HEK293 (cell line): ENCODE measurements at regions not wholly inside any gene's neighbourhood (a gene's known extent, or its start where the extent isn't known, plus 50 kb on each side); places are given as distances from the start of the nearest gene placed in this dataset.

Source experiments
- CTCF ChIA-PET: fragments of 350-600 bp; formaldehyde crosslinking; extraction: SDS; loops from one replicate; lab custom pipeline; 2021; ENCODE audit warnings: antibody characterized with exemption; lab: Yijun Ruan, JAX
- POLR2A ChIA-PET: fragments of 300-600 bp; formaldehyde crosslinking; extraction: SDS; loops from one replicate; lab custom pipeline; 2020; ENCODE audit warnings: antibody characterized with exemption, inconsistent platforms; lab: Yijun Ruan, JAX
- H3K27ac ChIP-seq: fragments of 200-500 bp; sonication (Bioruptor generic); 2 replicates; pipeline ENCODE4 v1.5.1; 2014; ENCODE audit warnings: low read depth, low read length, control low read depth, inconsistent platforms; ENCODE audit errors: extremely low read depth
- H3K36me3 ChIP-seq, 2 experiments: fragments of 200-500 bp in 1 of 2; sonication (Bioruptor generic) in 1 of 2; 1 replicate in 1 of 2; 2 replicates in 1 of 2; pipeline ENCODE4 v1.5.1; 2014 to 2017; ENCODE audit warnings: inconsistent platforms in 2 of 2, low read length in 2 of 2; ENCODE audit not compliant: control insufficient read depth in 2 of 2, insufficient read depth in 1 of 2
- H3K4me1 ChIP-seq: fragments of 200-500 bp; sonication (Bioruptor generic); 2 replicates; pipeline ENCODE4 v1.5.1; 2014; ENCODE audit warnings: mild to moderate bottlenecking, low read length, inconsistent platforms; ENCODE audit not compliant: control insufficient read depth, insufficient read depth
- H3K4me3 ChIP-seq: 2 replicates; pipeline ENCODE4 v1.5.1; 2011; ENCODE audit warnings: low read depth, mild to moderate bottlenecking, control low read depth, low read length, moderate library complexity
- H3K9me3 ChIP-seq: fragments of 200-500 bp; sonication (Bioruptor generic); 2 replicates; pipeline ENCODE4 v1.5.1; 2014; ENCODE audit warnings: low read depth, low read length, inconsistent platforms; ENCODE audit not compliant: control insufficient read depth, insufficient read depth
- KLF8 ChIP-seq: fragments of 450-650 bp; formaldehyde crosslinking; IDR thresholded peaks from 2 replicates; pipeline ENCODE4 v1.5.1; 2016; ENCODE audit warnings: missing biosample characterization, missing genetic modification characterization
- MYNN ChIP-seq: fragments of 450-650 bp; formaldehyde crosslinking; IDR thresholded peaks from 2 replicates; pipeline ENCODE4 v1.5.1; 2016; ENCODE audit warnings: missing biosample characterization, missing genetic modification characterization, borderline replicate concordance
- SCRT2 ChIP-seq: fragments of 450-650 bp; formaldehyde crosslinking; IDR thresholded peaks from 2 replicates; pipeline ENCODE4 v1.5.1; 2016; ENCODE audit warnings: missing biosample characterization, missing genetic modification characterization
- SETDB1 ChIP-seq: IDR thresholded peaks from one replicate; pipeline ENCODE4 v1.6.1; 2017; ENCODE audit warnings: mild to moderate bottlenecking, low read length, moderate library complexity, mixed read lengths; ENCODE audit not compliant: insufficient read length
- ZFP41 ChIP-seq: fragments of 450-650 bp; formaldehyde crosslinking; IDR thresholded peaks from 2 replicates; pipeline ENCODE4 v1.5.1; 2016; ENCODE audit warnings: missing biosample characterization, missing genetic modification characterization, borderline replicate concordance
- ZFP69B ChIP-seq: fragments of 450-650 bp; formaldehyde crosslinking; IDR thresholded peaks from 2 replicates; pipeline ENCODE4 v1.5.1; 2016; ENCODE audit warnings: missing biosample characterization, missing genetic modification characterization
- ZNF10 ChIP-seq: fragments of 450-650 bp; formaldehyde crosslinking; IDR thresholded peaks from 2 replicates; pipeline ENCODE4 v1.5.1; 2017; ENCODE audit warnings: missing biosample characterization, missing genetic modification characterization
- ZNF140 ChIP-seq: fragments of 450-650 bp; formaldehyde crosslinking; IDR thresholded peaks from 2 replicates; pipeline ENCODE4 v1.5.1; 2016; ENCODE audit warnings: missing biosample characterization, missing genetic modification characterization
- ZNF23 ChIP-seq: fragments of 450-650 bp; formaldehyde crosslinking; IDR thresholded peaks from 2 replicates; pipeline ENCODE4 v1.5.1; 2016; ENCODE audit warnings: missing biosample characterization, missing genetic modification characterization, borderline replicate concordance
- ZNF239 ChIP-seq: fragments of 450-650 bp; formaldehyde crosslinking; IDR thresholded peaks from 2 replicates; pipeline ENCODE4 v1.5.1; 2016; ENCODE audit warnings: missing biosample characterization, missing genetic modification characterization
- ZNF510 ChIP-seq: fragments of 450-650 bp; formaldehyde crosslinking; IDR thresholded peaks from 2 replicates; pipeline ENCODE4 v1.5.1; 2018; ENCODE audit warnings: mild to moderate bottlenecking, missing genetic modification characterization, missing biosample characterization; ENCODE audit not compliant: insufficient replicate concordance
- ZNF664 ChIP-seq: fragments of 450-650 bp; formaldehyde crosslinking; IDR thresholded peaks from 2 replicates; pipeline ENCODE4 v1.5.1; 2016; ENCODE audit warnings: missing biosample characterization, missing genetic modification characterization
- ZNF707 ChIP-seq: fragments of 450-650 bp; formaldehyde crosslinking; IDR thresholded peaks from 2 replicates; pipeline ENCODE4 v1.5.1; 2016; ENCODE audit warnings: missing biosample characterization, missing genetic modification characterization
- TF ChIP-seq, protein P1 (sequence below): fragments of 450-650 bp; formaldehyde crosslinking; IDR thresholded peaks from 2 replicates; pipeline ENCODE4 v1.5.1; 2016; ENCODE audit warnings: missing biosample characterization, missing genetic modification characterization
- TF ChIP-seq, protein P2 (sequence below): fragments of 450-650 bp; formaldehyde crosslinking; IDR thresholded peaks from 2 replicates; pipeline ENCODE4 v1.5.1; 2016; ENCODE audit warnings: missing biosample characterization, missing genetic modification characterization
- TF ChIP-seq, protein P3 (sequence below): fragments of 450-650 bp; formaldehyde crosslinking; IDR thresholded peaks from 2 replicates; pipeline ENCODE4 v1.5.1; 2016; ENCODE audit warnings: missing biosample characterization, missing genetic modification characterization

DNA sequence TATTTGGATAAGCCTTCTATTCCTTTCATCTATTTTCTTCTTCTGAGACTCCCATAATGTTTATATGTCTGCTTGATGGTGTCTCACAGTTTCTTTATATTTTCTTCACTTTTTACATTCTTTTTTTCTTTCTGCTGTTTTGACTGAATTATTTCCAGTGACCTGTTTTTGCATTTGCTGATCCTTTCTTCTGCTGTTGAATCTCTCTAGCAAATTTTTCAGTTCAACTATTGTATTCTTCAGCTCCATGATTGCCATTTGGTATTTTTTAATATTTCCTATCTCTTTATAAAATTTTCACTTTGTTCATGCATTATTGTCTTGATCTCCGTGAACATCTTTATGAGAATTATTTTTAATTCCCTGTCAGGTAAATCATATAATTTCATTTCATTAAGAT is 122.3 kb upstream of the ST6GALNAC5 start:
- no peaks in the 10 kb centered on the region for H3K4me1 ChIP-seq
- TF ChIP-seq ZNF23 (tag by site-specific recombination) (no peak), SETDB1 (peak; percentile 62)
- H3K36me3 ChIP-seq, result no peaks in the 10 kb centered on the region
- H3K27ac ChIP-seq, result no peak overlapping the region
- ChIA-PET CTCF (interaction anchor here (0.6 kb wide), 1 partner anchor 570 kb away, joined by 3 read pairs; no protein-coding TSS in a partner anchor), POLR2A (no interaction called here)
- H3K9me3 ChIP-seq, result no peaks in the 10 kb centered on the region
- no peak overlapping the region for H3K4me3 ChIP-seq

DNA sequence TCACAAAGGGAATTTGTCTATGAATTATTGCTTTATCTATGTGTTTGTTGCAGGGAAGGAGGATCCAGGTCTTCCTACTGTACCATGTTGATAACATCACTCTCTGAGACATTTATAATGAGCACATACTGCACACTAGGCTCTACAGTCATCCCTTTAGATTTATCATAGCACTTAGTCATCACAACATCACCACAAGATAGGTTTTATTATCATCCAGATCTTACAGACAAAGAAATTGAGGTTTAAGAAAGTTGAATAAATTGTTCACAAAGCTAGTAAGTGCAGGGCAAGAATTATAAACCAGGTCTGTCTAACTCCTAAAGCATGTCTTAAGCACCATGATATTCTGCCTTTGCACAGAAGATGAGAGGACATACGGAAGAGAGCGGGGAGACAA is 121.1 kb upstream of the ST6GALNAC5 start:
- POLR2A ChIA-PET, result no interaction called here
- Histone ChIP-seq H3K4me1 (no peaks in the 10 kb centered on the region), H3K4me3 (no peak overlapping the region), H3K27ac (no peak overlapping the region), H3K36me3 (no peaks in the 10 kb centered on the region), H3K9me3 (no peaks in the 10 kb centered on the region)
- TF ChIP-seq KLF8 (tag by site-specific recombination), result no peak
- TF ChIP-seq, all 188 proteins: peak for 0
- CTCF ChIA-PET, result interaction anchor here (0.6 kb wide), 1 partner anchor 595 kb away, joined by 3 read pairs; no protein-coding TSS in a partner anchor

DNA sequence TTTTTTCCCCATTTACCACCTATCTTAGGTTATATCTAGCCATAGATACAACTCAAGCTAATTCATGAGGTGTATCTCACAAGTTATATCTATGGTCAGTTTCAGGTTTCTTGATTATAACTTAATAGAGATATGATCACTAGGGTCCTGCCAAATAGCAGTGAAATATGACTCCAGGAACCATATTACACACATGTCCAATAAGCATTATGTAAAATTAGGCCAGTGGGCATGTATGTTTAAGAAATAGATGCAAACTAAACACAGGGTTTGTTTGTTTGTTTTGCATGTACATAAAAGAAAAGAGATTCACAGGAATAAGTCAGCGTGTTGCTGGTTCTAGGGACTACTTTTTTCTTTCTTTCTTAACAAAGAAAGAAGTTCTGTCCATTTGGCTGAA is 112.5 kb upstream of the ST6GALNAC5 start:
- CTCF ChIA-PET, result no interaction called here
- no peak overlapping the region for H3K4me3 ChIP-seq
- H3K27ac ChIP-seq, result no peak overlapping the region
- H3K9me3 ChIP-seq, result no peaks in the 10 kb centered on the region
- no peak for TF ChIP-seq ZNF10
- no peak for TF ChIP-seq ZNF664 (tag by site-specific recombination)
- TF ChIP-seq, protein P1, sequence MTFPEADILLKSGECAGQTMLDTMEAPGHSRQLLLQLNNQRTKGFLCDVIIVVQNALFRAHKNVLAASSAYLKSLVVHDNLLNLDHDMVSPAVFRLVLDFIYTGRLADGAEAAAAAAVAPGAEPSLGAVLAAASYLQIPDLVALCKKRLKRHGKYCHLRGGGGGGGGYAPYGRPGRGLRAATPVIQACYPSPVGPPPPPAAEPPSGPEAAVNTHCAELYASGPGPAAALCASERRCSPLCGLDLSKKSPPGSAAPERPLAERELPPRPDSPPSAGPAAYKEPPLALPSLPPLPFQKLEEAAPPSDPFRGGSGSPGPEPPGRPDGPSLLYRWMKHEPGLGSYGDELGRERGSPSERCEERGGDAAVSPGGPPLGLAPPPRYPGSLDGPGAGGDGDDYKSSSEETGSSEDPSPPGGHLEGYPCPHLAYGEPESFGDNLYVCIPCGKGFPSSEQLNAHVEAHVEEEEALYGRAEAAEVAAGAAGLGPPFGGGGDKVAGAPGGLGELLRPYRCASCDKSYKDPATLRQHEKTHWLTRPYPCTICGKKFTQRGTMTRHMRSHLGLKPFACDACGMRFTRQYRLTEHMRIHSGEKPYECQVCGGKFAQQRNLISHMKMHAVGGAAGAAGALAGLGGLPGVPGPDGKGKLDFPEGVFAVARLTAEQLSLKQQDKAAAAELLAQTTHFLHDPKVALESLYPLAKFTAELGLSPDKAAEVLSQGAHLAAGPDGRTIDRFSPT (tag by site-specific recombination), result no peak
- no peak for TF ChIP-seq ZFP69B (tag by site-specific recombination)
- TF ChIP-seq SCRT2 (tag by site-specific recombination), result no peak
- TF ChIP-seq ZFP41 (tag by site-specific recombination), result no peak
- TF ChIP-seq ZNF707 (tag by site-specific recombination), result no peak
- TF ChIP-seq, protein P2, sequence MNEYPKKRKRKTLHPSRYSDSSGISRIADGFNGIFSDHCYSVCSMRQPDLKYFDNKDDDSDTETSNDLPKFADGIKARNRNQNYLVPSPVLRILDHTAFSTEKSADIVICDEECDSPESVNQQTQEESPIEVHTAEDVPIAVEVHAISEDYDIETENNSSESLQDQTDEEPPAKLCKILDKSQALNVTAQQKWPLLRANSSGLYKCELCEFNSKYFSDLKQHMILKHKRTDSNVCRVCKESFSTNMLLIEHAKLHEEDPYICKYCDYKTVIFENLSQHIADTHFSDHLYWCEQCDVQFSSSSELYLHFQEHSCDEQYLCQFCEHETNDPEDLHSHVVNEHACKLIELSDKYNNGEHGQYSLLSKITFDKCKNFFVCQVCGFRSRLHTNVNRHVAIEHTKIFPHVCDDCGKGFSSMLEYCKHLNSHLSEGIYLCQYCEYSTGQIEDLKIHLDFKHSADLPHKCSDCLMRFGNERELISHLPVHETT (tag by site-specific recombination), result no peak
- TF ChIP-seq MYNN (tag by site-specific recombination), result no peak
- TF ChIP-seq, protein P3, sequence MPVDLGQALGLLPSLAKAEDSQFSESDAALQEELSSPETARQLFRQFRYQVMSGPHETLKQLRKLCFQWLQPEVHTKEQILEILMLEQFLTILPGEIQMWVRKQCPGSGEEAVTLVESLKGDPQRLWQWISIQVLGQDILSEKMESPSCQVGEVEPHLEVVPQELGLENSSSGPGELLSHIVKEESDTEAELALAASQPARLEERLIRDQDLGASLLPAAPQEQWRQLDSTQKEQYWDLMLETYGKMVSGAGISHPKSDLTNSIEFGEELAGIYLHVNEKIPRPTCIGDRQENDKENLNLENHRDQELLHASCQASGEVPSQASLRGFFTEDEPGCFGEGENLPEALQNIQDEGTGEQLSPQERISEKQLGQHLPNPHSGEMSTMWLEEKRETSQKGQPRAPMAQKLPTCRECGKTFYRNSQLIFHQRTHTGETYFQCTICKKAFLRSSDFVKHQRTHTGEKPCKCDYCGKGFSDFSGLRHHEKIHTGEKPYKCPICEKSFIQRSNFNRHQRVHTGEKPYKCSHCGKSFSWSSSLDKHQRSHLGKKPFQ (tag by site-specific recombination), result no peak
- TF ChIP-seq ZNF140, result no peak
- no peak for TF ChIP-seq ZNF239 (tag by site-specific recombination)
- no peak for TF ChIP-seq ZNF510
- TF ChIP-seq, all 188 proteins: peak for 0
- no peaks in the 10 kb centered on the region for H3K36me3 ChIP-seq
- H3K4me1 ChIP-seq, result no peaks in the 10 kb centered on the region; the same call in 1 of the 2 replicates
- POLR2A ChIA-PET, result no interaction called here
